C4-2B (cell line): ENCODE measurements at regions not wholly inside any gene's neighbourhood (a gene's known extent, or its start where the extent isn't known, plus 50 kb on each side); places are given as distances from the start of the nearest gene placed in this dataset.

ENCODE experiments used
- CTCF ChIP-seq: fragments of 450-650 bp; conservative IDR thresholded peaks from 2 replicates; pipeline ENCODE4 v1.5.1; 2017; ENCODE audit warnings: mild to moderate bottlenecking
- ZFX ChIP-seq: fragments of 450-650 bp; IDR thresholded peaks from 2 replicates; pipeline ENCODE4 v1.6.1; 2017

GRCh38 chr7:115125312-115125711 lies 203.4 kb downstream of the MDFIC start:
- TF ChIP-seq CTCF (no peak), ZFX (no peak)
